ENCODE measurements at regions not wholly inside any gene's neighbourhood (a gene's known extent, or its start where the extent isn't known, plus 50 kb on each side); places are given as distances from the start of the nearest gene placed in this dataset.

- no peak for DNase-seq (ENCODE audit: low read depth)
- no peak for TF ChIP-seq CTCF (IDR thresholded peaks at IDR 0.05; ENCODE audit: low read length, missing control alignments)
- no peak overlapping the region for H3K4me3 ChIP-seq (replicated peaks; ENCODE audit: low read depth, low read length)
Observed at GRCh38 chr7:35389636-35390035, 135.7 kb upstream of the TBX20 start.

DNA sequence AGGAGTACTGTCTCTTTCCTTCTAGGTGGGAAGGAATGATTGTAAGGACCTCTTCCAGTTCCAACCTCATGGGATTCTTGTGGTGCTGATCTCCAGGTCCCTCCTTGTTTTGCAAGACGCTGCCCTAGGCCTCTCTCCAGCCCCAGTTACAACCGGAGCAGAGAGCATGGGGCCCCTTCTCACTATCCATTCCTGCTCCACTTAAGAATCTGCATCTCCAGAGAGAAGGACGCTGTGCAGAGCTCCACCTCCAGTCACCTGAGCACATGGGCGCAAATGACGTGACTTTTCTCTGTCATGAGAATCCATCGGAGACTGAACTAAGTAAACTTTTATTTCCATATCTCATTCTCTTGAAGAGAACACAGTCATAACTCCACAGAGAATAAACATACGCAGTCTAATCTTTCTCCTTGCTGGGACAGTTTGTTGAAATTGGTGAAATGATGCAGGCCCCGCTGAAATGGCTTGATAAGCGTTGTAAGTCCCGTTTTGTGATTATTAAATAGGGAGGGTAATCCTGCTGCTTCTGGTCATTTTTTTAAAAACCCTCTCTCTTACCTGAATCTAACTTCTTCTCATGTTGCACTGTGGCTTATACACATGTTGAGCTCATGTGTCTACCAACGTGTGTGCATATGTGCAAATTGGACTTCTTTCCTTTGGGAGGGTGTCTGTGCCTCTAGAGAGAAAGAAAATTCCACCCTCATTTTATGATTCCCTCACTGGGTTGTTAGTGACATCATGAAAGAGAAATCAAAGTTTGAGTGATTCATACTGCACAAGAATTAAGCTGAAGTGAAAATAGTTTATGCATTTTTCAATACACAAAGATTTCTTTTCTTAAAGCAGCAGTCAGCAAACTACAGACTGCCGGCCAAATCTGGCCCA, 133.2 kb upstream of the TBX20 start:
- DNase-seq (ENCODE audit: low read depth) = no peak
- no peak for TF ChIP-seq CTCF (IDR thresholded peaks at IDR 0.05; ENCODE audit: low read length, missing control alignments)
- H3K4me3 ChIP-seq (replicated peaks; ENCODE audit: low read depth, low read length) = no peak overlapping the region

- H3K4me3 ChIP-seq (replicated peaks; ENCODE audit: low read depth, low read length) = no peak overlapping the region
- no peak for TF ChIP-seq CTCF (IDR thresholded peaks at IDR 0.05; ENCODE audit: low read length, missing control alignments)
- no peak for DNase-seq (ENCODE audit: low read depth)
Observed at GRCh38 chr7:35386082-35386815, 132.3 kb upstream of the TBX20 start.

DNA sequence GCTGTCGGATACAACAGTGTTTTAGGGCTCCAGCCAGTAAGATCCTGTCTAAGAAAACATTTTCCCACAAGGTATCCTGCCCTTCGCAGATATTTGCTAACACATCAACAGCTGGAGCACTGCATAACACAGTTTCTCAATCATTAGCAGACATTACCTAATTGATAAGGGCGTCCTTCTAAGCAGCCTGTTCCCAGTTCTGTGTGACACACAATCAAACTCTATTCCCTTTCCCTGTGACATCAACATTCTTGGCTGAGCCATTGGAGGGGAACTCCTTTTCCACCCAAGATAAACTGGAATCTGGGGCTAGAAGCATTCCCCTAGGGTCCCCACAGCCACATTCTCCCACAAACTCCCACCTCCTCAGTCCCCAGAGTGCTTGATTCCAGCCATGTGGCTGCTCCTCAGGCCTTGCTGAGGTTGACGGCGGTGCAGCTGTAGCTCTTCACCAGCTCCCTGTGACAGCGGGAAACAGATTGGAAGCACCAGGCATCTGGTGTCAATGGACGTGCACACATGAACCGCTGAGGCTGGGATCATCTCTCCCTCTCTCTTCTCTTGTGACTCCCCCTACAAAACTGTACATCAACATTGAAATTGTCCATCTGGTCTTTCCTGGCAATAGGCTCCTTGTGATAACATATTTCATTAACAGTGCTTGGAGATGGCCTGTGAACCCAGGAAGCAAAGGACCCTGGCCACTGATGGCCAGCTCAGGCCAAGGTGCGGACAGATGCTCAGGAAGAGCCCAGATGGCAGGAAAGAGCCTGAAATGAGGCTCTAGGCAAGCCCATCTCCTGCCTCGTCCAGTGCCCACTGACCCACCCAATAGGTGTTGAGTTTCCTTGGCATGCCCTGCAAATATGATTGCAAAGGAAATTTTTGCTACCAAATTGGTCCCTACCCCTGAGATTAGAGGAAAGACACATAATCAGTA, 131.1 kb upstream of the TBX20 start:
- peak; percentile 20 for DNase-seq (ENCODE audit: low read depth)
- H3K4me3 ChIP-seq (replicated peaks; ENCODE audit: low read depth, low read length) = no peak overlapping the region
- TF ChIP-seq CTCF (IDR thresholded peaks at IDR 0.05; ENCODE audit: low read length, missing control alignments) = no peak

- no peak for TF ChIP-seq CTCF (IDR thresholded peaks at IDR 0.05; ENCODE audit: low read length, missing control alignments)
- H3K4me3 ChIP-seq (replicated peaks; ENCODE audit: low read depth, low read length) = no peak overlapping the region
- peak; percentile 22 for DNase-seq (ENCODE audit: low read depth)
Observed at GRCh38 chr7:35380739-35381224, 126.9 kb upstream of the TBX20 start.

- no peak for TF ChIP-seq CTCF (IDR thresholded peaks at IDR 0.05; ENCODE audit: low read length, missing control alignments)
- H3K4me3 ChIP-seq (replicated peaks; ENCODE audit: low read depth, low read length) = no peak overlapping the region
- DNase-seq (ENCODE audit: low read depth) = no peak
Observed at GRCh38 chr7:35379481-35379880, 125.6 kb upstream of the TBX20 start.
